B cell (primary cell): ENCODE measurements at regions not wholly inside any gene's neighbourhood (a gene's known extent, or its start where the extent isn't known, plus 50 kb on each side); places are given as distances from the start of the nearest gene placed in this dataset.

Experiments
- ATAC-seq: fragments of 200-7000 bp; cut with Tn5 transposase; one replicate; pipeline ENCODE4 v1.10.0; 2021; ENCODE audit warnings: low read depth, mild to moderate bottlenecking, moderate number of reproducible peaks, moderate library complexity
- CTCF ChIA-PET: fragments of 350-600 bp; sonication (Branson Sonifier 250); formaldehyde crosslinking; loops from one replicate; lab custom pipeline; 2021; ENCODE audit warnings: antibody characterized with exemption, inconsistent platforms; lab: Charles Lee
- POLR2A ChIA-PET: fragments of 350-600 bp; sonication (Branson Sonifier 250); formaldehyde crosslinking; loops from one replicate; lab custom pipeline; 2021; ENCODE audit warnings: antibody characterized with exemption; lab: Charles Lee
- DNase-seq: peaks from one replicate; pipeline ENCODE4 v3.0.0; 2013
- H2AFZ ChIP-seq: 2 replicates; pipeline ENCODE4 v1.6.1; 2012; ENCODE audit warnings: mild to moderate bottlenecking, low read depth, low read length; ENCODE audit not compliant: insufficient read depth, poor library complexity, severe bottlenecking
- H3K27ac ChIP-seq, 2 donors: 1 replicate in 1 of 2; 2 replicates in 1 of 2; pipeline ENCODE4 v1.5.1; 2012 to 2013; ENCODE audit warnings: low read length in 2 of 2, mild to moderate bottlenecking in 2 of 2, moderate library complexity in 1 of 2
- H3K27me3 ChIP-seq, 4 experiments: fragments of 200-600 bp in 1 of 4; sonication (generic) in 1 of 4; replicated peaks in 1 of 4; 1 replicate in 2 of 4; 2 replicates in 2 of 4; pipeline versions ENCODE4 v1.6.1 to v1.7.0; 2013 to 2016; ENCODE audit warnings: low read length in 3 of 4, mild to moderate bottlenecking in 2 of 4, mixed read lengths in 1 of 4, moderate library complexity in 1 of 4; ENCODE audit not compliant: insufficient read depth in 4 of 4, control insufficient read depth in 3 of 4; ENCODE audit errors: control extremely low read depth in 1 of 4
- H3K36me3 ChIP-seq, 2 experiments: replicated peaks in 1 of 2; 1 replicate in 1 of 2; 2 replicates in 1 of 2; pipeline versions ENCODE4 v1.6.1 to v1.7.1; 2013; ENCODE audit warnings: low read length in 1 of 2; ENCODE audit not compliant: insufficient read depth in 2 of 2, control insufficient read depth in 1 of 2; ENCODE audit errors: control extremely low read depth in 1 of 2, extremely low read depth in 1 of 2
- H3K4me1 ChIP-seq, 2 donors: fragments of 200-600 bp in 1 of 2; sonication (generic) in 1 of 2; 1 replicate in 1 of 2; 2 replicates in 1 of 2; pipeline versions ENCODE4 v1.5.1 to v1.6.1; 2013 to 2017; ENCODE audit warnings: low read length in 2 of 2; ENCODE audit not compliant: control insufficient read depth in 2 of 2, insufficient read depth in 2 of 2
- H3K4me2 ChIP-seq: replicated peaks from 2 replicates; pipeline ENCODE3; 2012; ENCODE audit warnings: mild to moderate bottlenecking, low read depth, low read length; ENCODE audit not compliant: poor library complexity, severe bottlenecking
- H3K4me3 ChIP-seq, 5 experiments: fragments of 200-600 bp in 1 of 5; sonication (generic) in 1 of 5; 1 replicate in 3 of 5; 2 replicates in 2 of 5; pipeline versions ENCODE4 v1.5.1 to v1.7.0; 2011 to 2016; ENCODE audit warnings: low read length in 4 of 5, mild to moderate bottlenecking in 4 of 5, low read depth in 2 of 5, control low read depth in 1 of 5, moderate library complexity in 1 of 5; ENCODE audit not compliant: insufficient read depth in 1 of 5; ENCODE audit errors: control extremely low read depth in 1 of 5, extremely low read depth in 1 of 5
- H3K79me2 ChIP-seq: fragments of 200-600 bp; sonication (generic); one replicate; pipeline ENCODE4 v1.6.0; 2016; ENCODE audit warnings: low read length; ENCODE audit not compliant: control insufficient read depth, insufficient read depth
- H3K9ac ChIP-seq: fragments of 200-600 bp; sonication (generic); 2 replicates; pipeline ENCODE4 v1.6.1; 2017; ENCODE audit warnings: mild to moderate bottlenecking, low read length, moderate library complexity
- H3K9me3 ChIP-seq, 3 donors: one replicate each; pipeline versions ENCODE4 v1.6.1 to v1.7.1; 2013; ENCODE audit warnings: low read length in 2 of 3; ENCODE audit not compliant: control insufficient read depth in 2 of 3, insufficient read depth in 1 of 3; ENCODE audit errors: control extremely low read depth in 1 of 3
- H4K20me1 ChIP-seq: 2 replicates; pipeline ENCODE4 v1.6.0; 2012; ENCODE audit warnings: mild to moderate bottlenecking, low read length; ENCODE audit not compliant: insufficient read depth, control insufficient read depth, poor library complexity, severe bottlenecking
- H3K27ac Mint-ChIP-seq: one replicate; pipeline ENCODE4 v1.8.0; 2021; ENCODE audit warnings: mixed read lengths
- H3K27me3 Mint-ChIP-seq: one replicate; pipeline ENCODE4 v1.8.0; 2021; ENCODE audit warnings: mixed read lengths
- H3K4me1 Mint-ChIP-seq: one replicate; pipeline ENCODE4 v1.8.0; 2021; ENCODE audit warnings: mixed read lengths
- H3K4me3 Mint-ChIP-seq: one replicate; pipeline ENCODE4 v1.8.0; 2021; ENCODE audit warnings: mixed read lengths
- H3K9me3 Mint-ChIP-seq: one replicate; pipeline ENCODE4 v1.8.0; 2022; ENCODE audit warnings: mixed read lengths; ENCODE audit not compliant: insufficient read depth
- EZH2 ChIP-seq: IDR thresholded peaks from 2 replicates; pipeline ENCODE4 v1.6.1; 2012; ENCODE audit warnings: borderline replicate concordance, low read depth, mild to moderate bottlenecking, moderate library complexity, low read length; ENCODE audit not compliant: insufficient read depth, poor library complexity, severe bottlenecking
- WGBS: methylation state at CpG from one replicate; pipeline ENCODE4 v1.1.5; 2013; ENCODE audit warnings: missing lambda C conversion rate; ENCODE audit not compliant: insufficient coverage; 5-methylcytosine and 5-hydroxymethylcytosine counted together
- intact Hi-C: fragments of 100-400 bp; cut with micrococcal nuclease; formaldehyde crosslinking; loops from one replicate; pipeline ENCODE4 v1.10.0; 2022
- TF ChIP-seq, protein P1 (sequence below): fragments of 200-600 bp; IDR thresholded peaks from one replicate; pipeline ENCODE4 v1.8.0; 2022; ENCODE audit warnings: antibody characterized with exemption, mild to moderate bottlenecking

DNA sequence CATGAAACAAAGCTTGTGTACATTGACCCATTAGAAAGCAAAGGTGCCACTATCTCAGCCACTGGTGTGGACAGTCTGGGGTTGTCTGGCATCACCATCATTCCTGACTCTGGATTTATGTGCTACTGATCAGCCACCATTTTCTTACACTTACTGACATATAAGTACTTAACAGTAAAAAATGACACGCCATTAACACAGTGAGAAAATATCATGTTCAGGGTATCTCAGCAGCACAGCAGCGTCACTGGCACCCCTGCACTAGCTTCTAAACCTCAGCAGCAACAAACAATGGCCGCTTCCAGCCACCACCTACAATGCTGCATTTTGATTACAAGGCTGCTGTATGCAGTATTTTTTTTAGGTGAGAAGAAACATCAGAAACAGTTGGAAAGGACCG is 253.4 kb upstream of the HDAC4 start:
- 100% methylated on average over 1 of the region's 4 CpGs for WGBS
- no peak for TF ChIP-seq EZH2
- TF ChIP-seq, protein P1, sequence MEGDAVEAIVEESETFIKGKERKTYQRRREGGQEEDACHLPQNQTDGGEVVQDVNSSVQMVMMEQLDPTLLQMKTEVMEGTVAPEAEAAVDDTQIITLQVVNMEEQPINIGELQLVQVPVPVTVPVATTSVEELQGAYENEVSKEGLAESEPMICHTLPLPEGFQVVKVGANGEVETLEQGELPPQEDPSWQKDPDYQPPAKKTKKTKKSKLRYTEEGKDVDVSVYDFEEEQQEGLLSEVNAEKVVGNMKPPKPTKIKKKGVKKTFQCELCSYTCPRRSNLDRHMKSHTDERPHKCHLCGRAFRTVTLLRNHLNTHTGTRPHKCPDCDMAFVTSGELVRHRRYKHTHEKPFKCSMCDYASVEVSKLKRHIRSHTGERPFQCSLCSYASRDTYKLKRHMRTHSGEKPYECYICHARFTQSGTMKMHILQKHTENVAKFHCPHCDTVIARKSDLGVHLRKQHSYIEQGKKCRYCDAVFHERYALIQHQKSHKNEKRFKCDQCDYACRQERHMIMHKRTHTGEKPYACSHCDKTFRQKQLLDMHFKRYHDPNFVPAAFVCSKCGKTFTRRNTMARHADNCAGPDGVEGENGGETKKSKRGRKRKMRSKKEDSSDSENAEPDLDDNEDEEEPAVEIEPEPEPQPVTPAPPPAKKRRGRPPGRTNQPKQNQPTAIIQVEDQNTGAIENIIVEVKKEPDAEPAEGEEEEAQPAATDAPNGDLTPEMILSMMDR = no peak
- H3K4me1 Mint-ChIP-seq = no peaks in the 10 kb centered on the region
- H3K4me3 Mint-ChIP-seq = no peak overlapping the region
- no peak for ATAC-seq
- Histone ChIP-seq H3K27me3 (peaks cover 0 to 4% (median 0%) of the 10 kb centered on the region in 4 experiments), H3K4me2 (no peak overlapping the region), H3K4me3 (no peak overlapping the region), H3K4me1 (no peaks in the 10 kb centered on the region), H3K27ac (no peak overlapping the region), H3K36me3 (no peaks in the 10 kb centered on the region), H3K9me3 (peaks cover 0 to 3% (median 0%) of the 10 kb centered on the region in 3 donors), H3K9ac (no peak overlapping the region), H3K79me2 (no peaks in the 10 kb centered on the region), H2AFZ (no peak overlapping the region), H4K20me1 (no peaks in the 10 kb centered on the region)
- intact Hi-C loops = no loop called here
- H3K27me3 Mint-ChIP-seq = peaks cover 4% of the 10 kb centered on the region
- ChIA-PET POLR2A (no interaction called here), CTCF (no interaction called here)
- H3K9me3 Mint-ChIP-seq = no peaks in the 10 kb centered on the region
- no peak overlapping the region for H3K27ac Mint-ChIP-seq
- DNase-seq = no peak

DNA sequence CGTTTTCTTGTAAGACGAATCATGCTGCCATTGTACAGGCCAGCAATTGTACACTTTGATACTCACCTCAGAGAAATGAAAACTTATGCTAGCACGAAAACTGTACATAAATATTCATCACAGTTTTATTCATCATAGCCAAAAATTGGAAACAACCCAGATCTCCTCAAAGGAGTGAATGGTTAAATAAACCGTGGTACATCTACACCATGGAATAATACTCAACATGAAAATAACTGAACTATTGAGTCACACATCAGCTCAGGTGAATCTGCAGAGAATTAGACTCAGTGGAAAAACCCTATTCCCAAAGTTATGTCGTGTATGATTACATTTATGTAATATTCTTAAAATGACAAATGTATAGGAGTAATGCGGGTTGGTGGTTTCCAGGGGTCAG is 251.0 kb upstream of the HDAC4 start:
- Mint-ChIP-seq H3K9me3 (no peaks in the 10 kb centered on the region), H3K27ac (no peak overlapping the region), H3K4me1 (no peaks in the 10 kb centered on the region), H3K4me3 (no peak overlapping the region), H3K27me3 (peaks cover 7% of the 10 kb centered on the region)
- Histone ChIP-seq H3K9ac (no peak overlapping the region), H3K27me3 (peaks cover 0 to 4% (median 0%) of the 10 kb centered on the region in 4 experiments), H3K4me2 (no peak overlapping the region), H3K27ac (no peak overlapping the region), H3K9me3 (peaks cover 0 to 12% (median 0%) of the 10 kb centered on the region in 3 donors), H3K4me3 (no peak overlapping the region), H4K20me1 (no peaks in the 10 kb centered on the region), H3K4me1 (no peaks in the 10 kb centered on the region), H3K79me2 (no peaks in the 10 kb centered on the region), H3K36me3 (no peaks in the 10 kb centered on the region), H2AFZ (no peak overlapping the region)
- intact Hi-C loops = no loop called here
- POLR2A ChIA-PET = no interaction called here
- 91% methylated on average over 4 of the region's 6 CpGs for WGBS
- ATAC-seq (no peak), DNase-seq (no peak)
- TF ChIP-seq, protein P1 = no peak
- TF ChIP-seq EZH2 = no peak
- CTCF ChIA-PET = no interaction called here
